ENCODE measurements at regions not wholly inside any gene's neighbourhood (a gene's known extent, or its start where the extent isn't known, plus 50 kb on each side); places are given as distances from the start of the nearest gene placed in this dataset.

DNA sequence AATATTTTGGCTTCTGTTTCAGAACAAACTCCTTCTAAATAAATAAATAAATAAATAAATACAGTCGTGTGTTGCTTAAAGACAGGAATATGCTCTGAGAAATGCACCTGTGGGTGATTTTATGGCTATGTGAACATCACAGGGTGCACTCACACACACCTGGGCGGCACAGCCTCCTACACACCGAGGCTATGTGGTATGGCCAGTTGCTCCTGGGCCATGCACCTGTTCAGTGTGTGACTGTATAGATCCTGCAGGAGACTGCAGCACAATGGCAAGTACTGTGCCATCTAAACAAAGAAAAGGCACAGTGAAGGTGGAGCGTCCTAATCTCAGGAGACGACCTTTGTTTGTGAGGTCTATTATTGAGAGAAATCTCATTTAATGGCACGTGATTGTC, 1281.1 kb downstream of the TBC1D22A start:
- Histone ChIP-seq H3K27me3 (peaks cover 0 to 19% (median 13%) of the 10 kb centered on the region in 11 experiments; a peak in 13 of 22 replicates), H3K9ac (no peak overlapping the region)

DNA sequence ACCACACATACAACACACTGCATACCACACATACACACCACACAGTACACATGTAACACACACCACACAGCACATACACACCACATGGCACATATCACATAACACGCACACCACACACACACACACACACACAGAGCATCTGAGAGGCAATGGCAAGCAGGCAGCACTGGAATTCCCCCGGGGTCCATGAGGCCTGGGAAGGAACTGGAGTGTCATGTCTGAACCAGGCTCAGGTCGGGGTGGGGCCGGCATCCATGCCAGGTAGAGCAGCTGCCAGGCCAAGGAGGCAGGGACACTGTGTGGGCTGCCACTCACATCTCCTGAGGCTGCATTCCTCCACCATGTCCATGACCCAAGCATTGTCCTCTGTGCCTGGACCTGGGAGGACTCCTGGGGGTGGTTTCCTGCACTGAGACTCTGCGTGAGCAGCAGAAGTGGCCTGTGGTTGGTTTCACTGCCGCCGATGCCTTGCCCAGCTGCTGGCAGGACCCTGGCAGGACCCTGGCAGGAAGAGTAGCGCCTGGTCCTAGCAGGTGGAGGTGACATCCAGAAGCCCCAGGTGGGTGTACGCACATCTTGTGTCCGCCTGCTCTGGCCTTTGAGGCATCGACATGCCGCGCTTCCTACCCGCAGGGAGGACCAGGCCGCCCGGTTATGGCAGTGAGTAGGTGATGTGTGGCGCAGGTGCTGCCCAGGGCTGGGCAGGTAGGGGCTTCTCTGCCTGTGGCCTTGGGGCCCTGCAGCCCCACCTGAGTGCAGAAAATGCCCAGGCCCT, 1280.4 kb downstream of the TBC1D22A start:
- peaks cover 0 to 8% (median 0%) of the 10 kb centered on the region in 11 experiments; a peak in 2 of 22 replicates for H3K9me3 ChIP-seq (replicated peaks in 1 of 11)
- no peaks in the 10 kb centered on the region for H3K36me3 ChIP-seq
- no peak for TF ChIP-seq Cebpa-rat (IDR thresholded peaks at IDR 0.05)
- H3K4me2 ChIP-seq = no peak overlapping the region
- no peak overlapping the region for H3K9ac ChIP-seq
- H3K4me1 ChIP-seq = peaks cover 0 to 40% (median 29%) of the 10 kb centered on the region in 10 experiments; a peak in 15 of 20 replicates
- H3K27ac ChIP-seq = no peak overlapping the region
- H3K27me3 ChIP-seq = peaks cover 0 to 19% (median 13%) of the 10 kb centered on the region in 11 experiments; a peak in 13 of 22 replicates
- H3K4me3 ChIP-seq = no peak overlapping the region
- peaks cover 0 to 7% (median 0%) of the 10 kb centered on the region in 11 experiments; a peak in 3 of 22 replicates for H4K20me1 ChIP-seq

More for the DNA sequence above, 1281.1 kb downstream of the TBC1D22A start:
- no peak overlapping the region for H3K27ac ChIP-seq
- H3K36me3 ChIP-seq = no peaks in the 10 kb centered on the region
- no peak overlapping the region for H3K4me2 ChIP-seq
- H3K4me1 ChIP-seq = peaks cover 0 to 40% (median 29%) of the 10 kb centered on the region in 10 experiments; a peak in 15 of 20 replicates
- no peak overlapping the region for H3K4me3 ChIP-seq
- H3K9me3 ChIP-seq (replicated peaks in 1 of 11) = peaks cover 0 to 8% (median 0%) of the 10 kb centered on the region in 11 experiments; a peak in 2 of 22 replicates
- TF ChIP-seq Cebpa-rat (IDR thresholded peaks at IDR 0.05) = no peak
- peaks cover 0 to 7% (median 0%) of the 10 kb centered on the region in 11 experiments; a peak in 3 of 22 replicates for H4K20me1 ChIP-seq

DNA sequence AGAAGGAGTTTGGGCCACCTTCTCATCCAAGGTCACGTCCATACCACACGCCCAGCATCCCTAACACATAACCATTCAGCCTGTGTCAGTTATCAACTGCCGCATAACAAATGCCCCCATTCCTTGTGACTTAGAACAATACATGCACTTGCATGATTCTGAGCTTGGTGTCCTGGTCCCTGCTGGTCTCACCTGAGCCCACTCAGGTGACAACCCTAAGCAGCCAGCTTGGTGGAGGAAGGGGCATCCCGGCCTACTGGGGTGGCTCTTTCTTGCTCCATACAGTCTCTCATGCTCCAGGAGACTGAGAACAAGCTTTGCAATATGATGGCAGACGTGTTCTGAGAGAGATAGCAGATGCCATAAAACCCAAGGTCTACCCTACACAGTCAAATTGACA, 1276.9 kb downstream of the TBC1D22A start:
- no peak overlapping the region for H3K4me3 ChIP-seq
- no peaks in the 10 kb centered on the region; a peak in 1 of 22 replicates for H4K20me1 ChIP-seq
- H3K4me1 ChIP-seq = peaks cover 0 to 13% (median 3%) of the 10 kb centered on the region in 10 experiments; a peak in 13 of 20 replicates
- no peak for TF ChIP-seq Cebpa-rat (IDR thresholded peaks at IDR 0.05)
- peaks cover 0 to 8% (median 0%) of the 10 kb centered on the region in 11 experiments; a peak in 2 of 22 replicates for H3K9me3 ChIP-seq (replicated peaks in 1 of 11)
- peaks cover 0 to 2% (median 0%) of the 10 kb centered on the region in 11 experiments; a peak in 6 of 22 replicates for H3K27me3 ChIP-seq
- no peaks in the 10 kb centered on the region for H3K36me3 ChIP-seq
- H3K4me2 ChIP-seq = no peak overlapping the region
- no peak overlapping the region for H3K9ac ChIP-seq
- no peak overlapping the region for H3K27ac ChIP-seq

DNA sequence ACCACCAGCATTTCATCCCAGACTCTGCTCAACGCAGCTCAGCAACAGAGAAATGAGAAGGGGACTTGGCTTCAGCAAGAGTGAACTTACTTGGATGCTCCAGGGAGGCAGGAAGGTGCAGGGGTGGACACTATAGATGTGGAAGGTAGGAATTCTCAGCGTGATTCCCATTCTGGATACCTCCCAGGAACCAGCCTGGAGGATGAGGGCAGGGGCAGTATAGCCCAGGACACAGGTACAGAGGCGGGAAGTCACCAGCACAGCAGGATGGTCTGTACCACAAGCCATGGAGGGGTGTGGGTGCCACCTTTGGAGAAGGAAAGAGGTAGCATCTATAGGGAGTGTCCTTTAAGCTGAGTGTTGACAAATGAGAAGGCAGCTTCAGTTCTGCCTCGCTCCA, 1275.2 kb downstream of the TBC1D22A start:
- H3K9me3 ChIP-seq (replicated peaks in 1 of 11) = peaks cover 0 to 8% (median 0%) of the 10 kb centered on the region in 11 experiments; a peak in 2 of 22 replicates
- H3K36me3 ChIP-seq = no peaks in the 10 kb centered on the region
- no peaks in the 10 kb centered on the region for H3K27me3 ChIP-seq
- H3K4me3 ChIP-seq = no peak overlapping the region
- H3K9ac ChIP-seq = no peak overlapping the region
- no peak overlapping the region for H3K4me2 ChIP-seq
- TF ChIP-seq Cebpa-rat (IDR thresholded peaks at IDR 0.05) = no peak
- no peak overlapping the region for H3K27ac ChIP-seq
- H4K20me1 ChIP-seq = no peaks in the 10 kb centered on the region; a peak in 1 of 22 replicates
- peaks cover 0 to 5% (median 0%) of the 10 kb centered on the region in 10 experiments; a peak in 1 of 20 replicates for H3K4me1 ChIP-seq

DNA sequence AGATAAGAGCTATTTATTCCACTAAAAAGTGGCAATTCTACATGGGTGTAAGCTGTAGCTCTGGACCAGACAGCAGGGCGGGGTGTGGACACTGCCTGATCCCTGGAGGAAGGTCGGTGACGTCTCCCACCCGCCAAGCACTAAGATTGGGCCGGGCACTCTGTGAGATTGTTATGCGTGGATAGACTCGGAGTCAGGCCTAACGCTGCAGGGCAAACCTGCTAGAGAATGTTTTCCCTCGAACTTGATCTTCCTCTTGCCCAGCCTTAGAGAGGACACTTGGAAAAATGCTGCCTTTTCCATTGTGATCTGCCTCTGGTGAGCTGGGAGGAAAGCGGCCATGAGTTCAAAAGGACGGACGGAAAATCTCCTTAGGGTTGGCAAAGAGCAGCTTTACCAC, 1273.4 kb downstream of the TBC1D22A start:
- H3K4me3 ChIP-seq = no peak overlapping the region
- no peaks in the 10 kb centered on the region for H3K36me3 ChIP-seq
- no peaks in the 10 kb centered on the region for H4K20me1 ChIP-seq
- H3K9ac ChIP-seq = no peak overlapping the region
- peaks cover 0 to 8% (median 0%) of the 10 kb centered on the region in 11 experiments; a peak in 2 of 22 replicates for H3K9me3 ChIP-seq (replicated peaks in 1 of 11)
- no peak for TF ChIP-seq Cebpa-rat (IDR thresholded peaks at IDR 0.05)
- H3K27me3 ChIP-seq = no peaks in the 10 kb centered on the region
- H3K4me2 ChIP-seq = no peak overlapping the region
- H3K27ac ChIP-seq = no peak overlapping the region
- H3K4me1 ChIP-seq = peaks cover 0 to 5% (median 0%) of the 10 kb centered on the region in 10 experiments; a peak in 1 of 20 replicates

DNA sequence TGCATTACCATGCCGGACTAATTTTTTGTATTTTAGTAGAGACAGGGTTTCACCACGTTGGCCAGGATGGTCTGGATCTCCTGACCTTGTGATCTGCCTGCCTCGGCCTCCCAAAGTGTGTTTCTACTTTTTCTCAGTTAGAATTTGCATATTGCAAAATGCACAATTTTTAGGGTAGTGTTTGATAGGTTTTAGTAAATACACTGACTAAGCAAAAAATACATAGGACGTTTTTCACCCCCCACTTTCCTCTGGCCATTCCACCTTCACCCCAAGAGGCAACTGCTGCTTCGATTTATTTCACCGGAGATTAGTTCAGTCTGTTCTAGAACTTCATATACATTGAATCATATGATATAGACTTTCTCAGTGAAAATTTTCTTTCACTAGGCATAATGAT, 1269.1 kb downstream of the TBC1D22A start:
- Histone ChIP-seq H3K36me3 (no peaks in the 10 kb centered on the region), H3K9me3 (replicated peaks in 1 of 11) (no peaks in the 10 kb centered on the region), H3K27ac (no peak overlapping the region), H3K4me1 (no peaks in the 10 kb centered on the region), H3K4me3 (no peak overlapping the region), H3K9ac (no peak overlapping the region), H3K4me2 (no peak overlapping the region), H3K27me3 (no peaks in the 10 kb centered on the region), H4K20me1 (no peaks in the 10 kb centered on the region)
- TF ChIP-seq Cebpa-rat (IDR thresholded peaks at IDR 0.05) = no peak

DNA sequence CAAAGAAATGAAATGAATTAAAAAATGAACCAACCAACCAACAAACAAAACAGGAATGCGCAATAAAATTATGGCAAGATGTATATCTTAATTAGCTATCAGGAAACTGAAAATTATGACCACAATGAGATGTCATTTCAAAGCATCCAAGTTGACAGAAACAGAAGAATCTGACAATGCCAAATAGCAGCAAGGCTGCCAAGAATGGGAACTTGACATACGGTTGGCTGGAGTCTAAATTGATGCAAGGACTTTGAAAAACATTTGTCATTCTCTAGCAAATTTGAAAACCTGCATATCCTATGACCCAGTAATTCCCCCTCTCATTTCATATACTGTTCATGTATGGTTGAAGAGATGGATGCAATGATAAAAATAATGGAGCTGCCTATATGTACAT, 1262.6 kb downstream of the TBC1D22A start:
- Histone ChIP-seq H3K4me3 (no peak overlapping the region), H3K4me1 (peaks cover 0 to 8% (median 0%) of the 10 kb centered on the region in 10 experiments; a peak in 4 of 20 replicates), H3K27ac (no peak overlapping the region), H3K4me2 (no peak overlapping the region), H3K27me3 (no peaks in the 10 kb centered on the region), H4K20me1 (no peaks in the 10 kb centered on the region), H3K36me3 (peaks cover 0 to 3% (median 0%) of the 10 kb centered on the region in 11 experiments; a peak in 1 of 22 replicates), H3K9ac (no peak overlapping the region), H3K9me3 (replicated peaks in 1 of 11) (peaks cover 10 to 16% (median 13%) of the 10 kb centered on the region in 11 experiments)
- no peak for TF ChIP-seq Cebpa-rat (IDR thresholded peaks at IDR 0.05)

DNA sequence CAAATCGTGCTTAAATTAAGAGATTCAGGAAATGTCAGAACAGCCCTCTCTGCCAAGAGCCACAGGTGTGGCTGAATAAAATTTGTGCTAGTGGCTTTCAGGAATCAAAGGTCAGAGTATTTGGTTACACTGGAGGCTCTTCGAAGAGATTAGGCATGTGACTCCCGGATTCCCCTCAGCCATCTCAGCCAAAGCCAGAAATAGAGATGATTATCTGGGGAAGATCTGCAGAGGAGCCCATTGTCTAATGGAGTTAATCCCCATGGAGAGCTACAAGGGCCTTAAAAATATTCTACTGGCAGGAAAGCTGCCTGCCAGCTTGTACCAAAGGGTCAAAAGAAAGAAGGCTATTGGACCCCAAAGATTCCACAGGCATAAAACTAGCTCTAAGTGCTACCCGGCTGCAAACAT, 1259.5 kb downstream of the TBC1D22A start:
- no peaks in the 10 kb centered on the region for H4K20me1 ChIP-seq
- peaks cover 0 to 6% (median 0%) of the 10 kb centered on the region in 11 experiments; a peak in 1 of 22 replicates for H3K36me3 ChIP-seq
- no peak for TF ChIP-seq Cebpa-rat (IDR thresholded peaks at IDR 0.05)
- H3K27ac ChIP-seq = no peak overlapping the region
- H3K4me3 ChIP-seq = no peak overlapping the region
- peaks cover 26 to 34% (median 30%) of the 10 kb centered on the region in 11 experiments for H3K9me3 ChIP-seq (replicated peaks in 1 of 11)
- peaks cover 0 to 11% (median 0%) of the 10 kb centered on the region in 10 experiments; a peak in 5 of 20 replicates for H3K4me1 ChIP-seq
- peak overlapping the region in 2 of 11 experiments; percentile 22 to 43; a peak in 4 of 22 replicates for H3K4me2 ChIP-seq
- no peaks in the 10 kb centered on the region for H3K27me3 ChIP-seq
- H3K9ac ChIP-seq = no peak overlapping the region

DNA sequence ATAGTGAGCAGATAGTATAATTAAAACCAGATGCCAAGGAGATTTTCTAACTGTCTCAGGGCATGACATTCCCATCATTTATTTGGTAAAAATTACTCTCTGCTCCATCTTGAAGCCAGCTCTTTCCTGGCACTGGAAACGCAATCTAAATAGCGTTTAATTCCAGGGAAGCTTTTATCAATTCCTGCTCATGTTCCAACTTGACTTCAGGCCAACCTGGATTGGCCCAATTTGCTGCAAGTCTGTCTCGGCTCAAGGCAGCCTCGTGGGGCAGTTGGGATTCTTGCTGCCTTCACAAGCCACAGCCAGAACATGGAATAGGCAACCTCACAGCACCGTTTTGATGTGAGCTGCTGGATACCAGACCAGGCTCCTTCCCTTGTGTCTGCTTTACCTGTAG, 1255.9 kb downstream of the TBC1D22A start:
- Histone ChIP-seq H3K27ac (no peak overlapping the region), H4K20me1 (no peaks in the 10 kb centered on the region), H3K4me1 (peaks cover 0 to 11% (median 0%) of the 10 kb centered on the region in 10 experiments; a peak in 5 of 20 replicates), H3K9me3 (replicated peaks in 1 of 11) (peaks cover 26 to 34% (median 30%) of the 10 kb centered on the region in 11 experiments), H3K36me3 (peaks cover 0 to 6% (median 0%) of the 10 kb centered on the region in 11 experiments; a peak in 1 of 22 replicates), H3K4me3 (no peak overlapping the region), H3K4me2 (no peak overlapping the region), H3K9ac (no peak overlapping the region), H3K27me3 (no peaks in the 10 kb centered on the region)
- TF ChIP-seq Cebpa-rat (IDR thresholded peaks at IDR 0.05) = no peak
